Fibroblast of pulmonary artery (primary cell): ENCODE measurements at regions not wholly inside any gene's neighbourhood (a gene's known extent, or its start where the extent isn't known, plus 50 kb on each side); places are given as distances from the start of the nearest gene placed in this dataset.
"Not testable (repeated sequence)": the region's sequence is repeated elsewhere in the genome, so short reads cannot be mapped to it uniquely, and the experiment has no call there.

ENCODE experiments used
- DNase-seq: peaks from one replicate; pipeline ENCODE4 v3.0.0-alpha.2; 2010; ENCODE audit warnings: low read depth
- H3K4me3 ChIP-seq: replicated peaks from 2 replicates; pipeline ENCODE4 v1.5.1; 2011; ENCODE audit warnings: low read depth, mild to moderate bottlenecking, control low read depth, low read length, moderate library complexity
- TF ChIP-seq, protein P1 (sequence below): IDR thresholded peaks from 2 replicates; pipeline ENCODE4 v1.5.1; 2011; ENCODE audit warnings: mild to moderate bottlenecking, control low read depth, low read length, inconsistent platforms; ENCODE audit errors: missing control alignments

DNA sequence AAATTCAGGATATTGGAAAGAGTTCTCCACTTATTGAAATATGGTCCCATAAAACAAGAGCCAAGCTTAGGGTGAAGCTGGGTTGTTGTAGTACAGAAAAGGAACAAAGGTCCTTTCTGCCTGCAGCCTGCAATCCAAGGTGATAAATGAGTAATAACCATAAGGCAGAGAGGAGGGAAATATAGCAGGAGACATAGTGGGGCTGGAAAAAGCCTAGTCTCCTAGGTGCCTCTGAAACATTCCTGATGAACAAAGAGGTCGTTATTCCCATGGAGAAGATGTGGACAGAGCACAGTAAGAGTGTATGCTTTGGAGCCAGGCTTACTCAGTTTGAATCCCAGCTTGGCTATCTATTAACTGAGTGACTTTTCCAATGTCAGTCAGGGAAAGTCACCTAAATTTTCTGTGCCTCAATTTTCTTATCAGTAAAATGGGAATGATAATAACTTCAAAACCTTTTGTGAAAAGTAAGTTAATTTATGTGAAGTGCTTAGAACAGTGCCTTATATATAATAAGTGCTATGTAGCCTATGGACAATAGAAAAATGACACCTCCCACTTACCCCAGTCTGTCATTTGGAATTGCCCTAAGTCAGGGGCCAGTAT lies 110.8 kb upstream of the GRIN3A start:
- DNase-seq = no peak
- TF ChIP-seq, protein P1, sequence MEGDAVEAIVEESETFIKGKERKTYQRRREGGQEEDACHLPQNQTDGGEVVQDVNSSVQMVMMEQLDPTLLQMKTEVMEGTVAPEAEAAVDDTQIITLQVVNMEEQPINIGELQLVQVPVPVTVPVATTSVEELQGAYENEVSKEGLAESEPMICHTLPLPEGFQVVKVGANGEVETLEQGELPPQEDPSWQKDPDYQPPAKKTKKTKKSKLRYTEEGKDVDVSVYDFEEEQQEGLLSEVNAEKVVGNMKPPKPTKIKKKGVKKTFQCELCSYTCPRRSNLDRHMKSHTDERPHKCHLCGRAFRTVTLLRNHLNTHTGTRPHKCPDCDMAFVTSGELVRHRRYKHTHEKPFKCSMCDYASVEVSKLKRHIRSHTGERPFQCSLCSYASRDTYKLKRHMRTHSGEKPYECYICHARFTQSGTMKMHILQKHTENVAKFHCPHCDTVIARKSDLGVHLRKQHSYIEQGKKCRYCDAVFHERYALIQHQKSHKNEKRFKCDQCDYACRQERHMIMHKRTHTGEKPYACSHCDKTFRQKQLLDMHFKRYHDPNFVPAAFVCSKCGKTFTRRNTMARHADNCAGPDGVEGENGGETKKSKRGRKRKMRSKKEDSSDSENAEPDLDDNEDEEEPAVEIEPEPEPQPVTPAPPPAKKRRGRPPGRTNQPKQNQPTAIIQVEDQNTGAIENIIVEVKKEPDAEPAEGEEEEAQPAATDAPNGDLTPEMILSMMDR = no peak
- H3K4me3 ChIP-seq = no peak overlapping the region

- TF ChIP-seq, protein P1 = no peak
- no peak overlapping the region for H3K4me3 ChIP-seq
- no peak for DNase-seq
Measured at GRCh38 chr9:101848485-101848919, 110.1 kb upstream of the GRIN3A start.

GRCh38 chr9:101846161-101846560 lies 107.7 kb upstream of the GRIN3A start:
- no peak overlapping the region for H3K4me3 ChIP-seq
- no peak for DNase-seq
- TF ChIP-seq, protein P1 = no peak

GRCh38 chr9:101840694-101841188 lies 102.3 kb upstream of the GRIN3A start:
- TF ChIP-seq, protein P1 = no peak
- H3K4me3 ChIP-seq = no peak overlapping the region
- DNase-seq = no peak

DNA sequence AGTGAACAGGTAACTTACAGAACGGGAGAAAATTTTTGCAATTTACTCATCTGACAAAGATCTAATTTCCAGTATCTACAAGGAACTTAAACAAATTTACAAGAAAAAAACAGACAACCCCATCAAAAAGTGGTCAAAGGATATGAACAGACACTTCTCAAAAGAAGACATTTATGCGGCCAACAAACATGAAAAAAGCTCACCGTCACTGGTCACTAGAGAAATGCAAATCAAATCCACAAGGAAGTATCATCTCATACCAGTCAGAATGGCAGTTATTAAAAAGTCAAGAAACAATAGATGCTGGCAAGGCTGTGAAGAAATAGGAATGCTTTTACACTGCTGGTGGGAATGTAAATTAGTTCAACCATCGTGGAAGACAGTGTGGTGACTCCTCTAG lies 100.5 kb upstream of the GRIN3A start:
- not testable (repeated sequence) for DNase-seq, H3K4me3 ChIP-seq

DNA sequence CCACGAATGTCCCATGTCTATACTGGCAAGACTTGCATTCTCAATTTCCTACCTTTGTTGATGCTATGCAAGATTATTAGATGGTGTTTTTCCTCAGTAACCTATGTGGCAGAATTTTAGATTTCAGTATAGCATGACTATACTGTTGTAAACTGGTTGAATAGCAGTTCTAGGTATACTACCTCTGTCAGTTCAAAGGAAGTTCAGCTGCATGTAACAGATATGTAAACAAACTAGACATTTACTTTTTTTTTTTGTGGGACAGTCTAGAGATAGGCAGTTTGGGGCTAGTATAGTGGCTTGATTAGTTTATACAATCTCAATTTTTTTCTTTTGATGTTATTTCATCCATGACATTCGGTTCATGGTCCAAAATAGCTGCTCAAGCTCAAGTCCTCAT lies 97.6 kb upstream of the GRIN3A start:
- no peak for DNase-seq
- TF ChIP-seq, protein P1 = no peak
- no peak overlapping the region for H3K4me3 ChIP-seq

DNA sequence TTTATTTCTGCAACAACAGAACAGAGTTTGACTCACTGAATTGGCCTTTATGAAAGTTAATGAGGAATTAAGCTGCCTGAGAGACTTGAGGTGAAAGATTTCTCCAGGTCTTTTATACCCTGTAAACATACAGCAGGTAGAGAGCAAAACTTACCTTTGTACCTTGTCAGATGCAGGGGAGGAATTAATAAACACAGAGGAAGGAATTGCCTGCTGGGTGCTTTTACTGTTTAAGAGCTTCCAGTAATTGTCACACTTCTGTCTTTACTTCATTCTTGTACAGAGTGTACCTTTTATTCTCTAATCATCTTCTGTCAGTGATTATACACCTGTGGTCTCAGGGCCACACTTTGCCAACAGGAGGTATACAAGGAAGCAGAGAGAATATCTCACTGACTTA lies 94.0 kb upstream of the GRIN3A start:
- H3K4me3 ChIP-seq = no peak overlapping the region
- no peak for DNase-seq
- TF ChIP-seq, protein P1 = no peak

DNA sequence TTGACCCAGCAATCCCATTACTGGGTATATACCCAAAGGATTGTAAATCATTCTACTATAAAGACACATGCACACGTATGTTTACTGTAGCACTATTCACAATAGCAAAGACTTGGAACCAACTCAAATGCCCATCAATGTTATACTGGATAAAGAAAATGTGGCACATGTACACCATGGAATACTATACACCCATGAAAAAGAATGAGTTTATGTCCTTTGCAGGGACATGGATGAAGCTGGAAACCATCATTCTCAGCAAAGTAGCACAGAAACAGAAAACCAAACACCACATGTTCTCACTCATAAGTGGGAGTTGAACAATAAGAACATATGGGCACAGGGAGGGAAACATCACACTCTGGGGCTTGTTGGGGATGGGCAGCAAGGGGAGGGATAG lies 83.0 kb upstream of the GRIN3A start:
- H3K4me3 ChIP-seq, DNase-seq: not testable (repeated sequence)

- not testable (repeated sequence) for DNase-seq, H3K4me3 ChIP-seq
Measured at GRCh38 chr9:101820983-101821382, 82.5 kb upstream of the GRIN3A start.
